Stimulated activated CD8-positive, alpha-beta memory T cell treated with anti-CD3 and anti-CD28 coated beads, Interleukin-7, amount 100 ng/mL, for 48 hours (primary cell): ENCODE measurements at regions not wholly inside any gene's neighbourhood (a gene's known extent, or its start where the extent isn't known, plus 50 kb on each side); places are given as distances from the start of the nearest gene placed in this dataset.
"Not testable (repeated sequence)": the region's sequence is repeated elsewhere in the genome, so short reads cannot be mapped to it uniquely, and the experiment has no call there.

Experiments used
- DNase-seq, 2 donors: peaks; one replicate each; pipeline ENCODE4 v3.0.0-alpha.2; 2020; ENCODE audit warnings: low read depth in 1 of 2; ENCODE audit errors: extremely low read depth in 1 of 2

- no peak for DNase-seq
Measured at GRCh38 chr18:11512096-11513025, 97.0 kb upstream of the SLC35G4 start.

- DNase-seq, result no peak
Measured at GRCh38 chr18:11511434-11512095, 97.8 kb upstream of the SLC35G4 start.

- DNase-seq, result no peak
Measured at GRCh38 chr18:11506856-11507255, 102.5 kb upstream of the SLC35G4 start.

GRCh38 chr18:11505993-11506392 is 103.4 kb upstream of the SLC35G4 start:
- no peak for DNase-seq

GRCh38 chr18:11504962-11505361 is 104.4 kb upstream of the SLC35G4 start:
- no peak for DNase-seq

GRCh38 chr18:11502368-11502767 is 107.0 kb upstream of the SLC35G4 start:
- no peak for DNase-seq

GRCh38 chr18:11501352-11501751 is 108.0 kb upstream of the SLC35G4 start:
- no peak for DNase-seq

GRCh38 chr18:11500153-11501122 is 109.0 kb upstream of the SLC35G4 start:
- no peak for DNase-seq

GRCh38 chr18:11498821-11499220 is 110.6 kb upstream of the SLC35G4 start:
- no peak for DNase-seq

- DNase-seq, result no peak
Measured at GRCh38 chr18:11497585-11497984, 111.8 kb upstream of the SLC35G4 start.

- no peak for DNase-seq
Measured at GRCh38 chr18:11496526-11497172, 112.7 kb upstream of the SLC35G4 start.

GRCh38 chr18:11495441-11495840 is 114.0 kb upstream of the SLC35G4 start:
- no peak for DNase-seq

GRCh38 chr18:11494107-11494506 is 115.3 kb upstream of the SLC35G4 start:
- DNase-seq, result no peak

GRCh38 chr18:11489266-11489899 is 120.0 kb upstream of the SLC35G4 start:
- DNase-seq, result no peak

GRCh38 chr18:11488175-11488574 is 121.2 kb upstream of the SLC35G4 start:
- no peak for DNase-seq

- DNase-seq, result no peak
Measured at GRCh38 chr18:11487390-11487789, 122.0 kb upstream of the SLC35G4 start.

GRCh38 chr18:11482271-11482670 is 127.1 kb upstream of the SLC35G4 start:
- DNase-seq, result no peak

- DNase-seq, result no peak
Measured at GRCh38 chr18:11480692-11481091, 128.7 kb upstream of the SLC35G4 start.

GRCh38 chr18:11479031-11479430 is 130.4 kb upstream of the SLC35G4 start:
- not testable (repeated sequence) for DNase-seq

GRCh38 chr18:11470941-11471340 is 138.5 kb upstream of the SLC35G4 start:
- DNase-seq, result no peak
